HepG2 (cell line): ENCODE measurements at regions not wholly inside any gene's neighbourhood (a gene's known extent, or its start where the extent isn't known, plus 50 kb on each side); places are given as distances from the start of the nearest gene placed in this dataset.

Source experiments
- ATAC-seq: fragments of 200-7000 bp; cut with Tn5 transposase; 3 replicates; pipeline ENCODE4 v1.9.1; 2020; ENCODE audit warnings: mild to moderate bottlenecking, moderate library complexity
- BruUV-seq: library from RNA; stranded (reverse); fragments of 400-500 nt; replicated peaks from 2 replicates; lab custom pipeline; 2021; lab: Mats Ljungman, UMichigan
- CTCF ChIA-PET: fragments of 300-600 bp; formaldehyde crosslinking; extraction: SDS; loops from one replicate; lab custom pipeline; 2021; ENCODE audit warnings: low total read pairs, inconsistent platforms, low intra/inter-chr PET ratio; lab: Yijun Ruan, JAX
- POLR2A ChIA-PET: fragments of 350-600 bp; sonication (Branson Sonifier 250); formaldehyde crosslinking; loops from one replicate; lab custom pipeline; 2020; ENCODE audit warnings: antibody characterized with exemption, inconsistent platforms; lab: Yijun Ruan, JAX
- DNase-seq: peaks from one replicate; pipeline ENCODE4 v3.0.0-alpha.2; 2015; ENCODE audit warnings: low spot score
- FAIRE-seq: peaks from 3 replicates; lab custom pipeline; 2011; peaks lifted over from hg19 to GRCh38; lab: Jason Lieb, UNC
- H2AFZ ChIP-seq: one replicate; pipeline ENCODE4 v1.6.1; 2011; ENCODE audit warnings: low read length, inconsistent platforms
- H3K27ac ChIP-seq: fragments of 300-600 bp; 3 replicates; pipeline ENCODE4 v1.8.0; 2011; ENCODE audit warnings: mixed run types, mild to moderate bottlenecking, mixed read lengths, low read length, inconsistent platforms; ENCODE audit not compliant: insufficient read depth; ENCODE audit errors: extremely low read length
- H3K27me3 ChIP-seq, 2 experiments: fragments of 200-600 bp in 1 of 2; 2 replicates in 1 of 2; 3 replicates in 1 of 2; pipeline versions ENCODE4 v1.6.0 to v1.8.0; 2011; ENCODE audit warnings: low read length in 2 of 2, mild to moderate bottlenecking in 2 of 2, moderate library complexity in 2 of 2, inconsistent platforms in 1 of 2; ENCODE audit not compliant: insufficient read depth in 2 of 2, control insufficient read depth in 1 of 2
- H3K36me3 ChIP-seq, 2 experiments: fragments of 200-600 bp in 1 of 2; replicated peaks in 1 of 2; 2 replicates in 1 of 2; 3 replicates in 1 of 2; pipeline versions ENCODE4 v1.5.1 to v1.8.0; 2011; ENCODE audit warnings: low read length in 2 of 2, inconsistent platforms in 1 of 2; ENCODE audit not compliant: insufficient read depth in 2 of 2, control insufficient read depth in 1 of 2
- H3K4me1 ChIP-seq: 2 replicates; pipeline ENCODE4 v1.5.1; 2012; ENCODE audit warnings: low read length, inconsistent platforms; ENCODE audit not compliant: insufficient read depth
- H3K4me2 ChIP-seq: 2 replicates; pipeline ENCODE4 v1.6.0; 2011; ENCODE audit warnings: low read depth, low read length, inconsistent platforms
- H3K4me3 ChIP-seq, 3 experiments: fragments of 200-600 bp in 1 of 3; sonication (generic), shearing (Covaris generic) in 1 of 3; replicated peaks in 1 of 3; 2 replicates each; pipeline ENCODE4 v1.5.1; 2011 to 2016; ENCODE audit warnings: low read length in 3 of 3, inconsistent platforms in 2 of 3, low read depth in 2 of 3, mild to moderate bottlenecking in 2 of 3, control low read depth in 1 of 3, mixed read lengths in 1 of 3; ENCODE audit not compliant: insufficient read depth in 1 of 3
- H3K79me2 ChIP-seq: one replicate; pipeline ENCODE4 v1.6.1; 2011; ENCODE audit warnings: low read length, inconsistent platforms; ENCODE audit not compliant: insufficient read depth
- H3K9ac ChIP-seq: 2 replicates; pipeline ENCODE4 v1.6.0; 2011; ENCODE audit warnings: mild to moderate bottlenecking, low read depth, low read length, inconsistent platforms; ENCODE audit not compliant: insufficient read depth
- H3K9me3 ChIP-seq: 2 replicates; pipeline ENCODE4 v1.5.1; 2012; ENCODE audit warnings: mild to moderate bottlenecking, low read length
- H4K20me1 ChIP-seq: 2 replicates; pipeline ENCODE4 v1.6.0; 2011; ENCODE audit warnings: inconsistent platforms, mild to moderate bottlenecking, low read length, moderate library complexity; ENCODE audit not compliant: insufficient read depth
- BCL6 ChIP-seq: IDR thresholded peaks from 2 replicates; pipeline ENCODE4 v1.6.1; 2016; ENCODE audit warnings: missing genetic modification reagents, missing compliant biosample characterization
- SMAD3 ChIP-seq: sonication (generic); formaldehyde crosslinking; IDR thresholded peaks from 2 replicates; pipeline ENCODE4 v1.4.0; 2020; ENCODE audit warnings: missing genetic modification reagents
- ZNF75D ChIP-seq: sonication (generic); formaldehyde crosslinking; IDR thresholded peaks from 2 replicates; pipeline ENCODE4 v1.8.1; 2023; ENCODE audit warnings: missing genetic modification reagents, mild to moderate bottlenecking, borderline replicate concordance
- ZNF768 ChIP-seq: sonication (generic); formaldehyde crosslinking; IDR thresholded peaks from 2 replicates; pipeline ENCODE4 v1.4.0; 2020; ENCODE audit warnings: missing genetic modification reagents
- ZNF879 ChIP-seq: sonication (generic); formaldehyde crosslinking; IDR thresholded peaks from 2 replicates; pipeline ENCODE4 v1.8.1; 2023; ENCODE audit warnings: missing genetic modification reagents
- WGBS: methylation state at CpG from one replicate; pipeline ENCODE4 v1.1.6; 2017; ENCODE audit warnings: low lambda C conversion rate; 5-methylcytosine and 5-hydroxymethylcytosine counted together
- in situ Hi-C: cut with HindIII; loops from 2 replicates; pipeline ENCODE4 v1.10.0; 2017; ENCODE audit warnings: low pct_unique_long_range_greater_than_20kb; ENCODE audit not compliant: extremely low pct_ligation_motif_present
- intact Hi-C: fragments of 100-400 bp; cut with micrococcal nuclease; formaldehyde crosslinking; loops from one replicate; pipeline ENCODE4 v1.10.0; 2022; ENCODE audit not compliant: unreplicated experiment

- no peak overlapping the region for H3K4me3 ChIP-seq
- CTCF ChIA-PET: no interaction called here
- H3K79me2 ChIP-seq: no peaks in the 10 kb centered on the region
- DNase-seq (no peak), FAIRE-seq (no peak)
- BruUV-seq: no TSS peak
- POLR2A ChIA-PET: no interaction called here
- intact Hi-C loops: no loop called here
- no peak overlapping the region for H3K27ac ChIP-seq
- no peaks in the 10 kb centered on the region for H3K4me1 ChIP-seq
- H3K9me3 ChIP-seq: no peaks in the 10 kb centered on the region
- TF ChIP-seq ZNF768: peak; percentile 96
- no peak for TF ChIP-seq SMAD3
- TF ChIP-seq, all 625 proteins: peak for 1
- H3K9ac ChIP-seq: no peak overlapping the region
- in situ Hi-C loops: loop anchor here (10.0 to 25.0 kb wide), 2 partner anchors 137 to 581 kb away; no protein-coding TSS in a partner anchor
- no peak; the same call in 2 of the 3 replicates for ATAC-seq
- H2AFZ ChIP-seq: no peak overlapping the region
- H3K36me3 ChIP-seq: no peaks in the 10 kb centered on the region
- no peaks in the 10 kb centered on the region for H4K20me1 ChIP-seq
- no peak overlapping the region for H3K4me2 ChIP-seq
- WGBS: 20% methylated on average over 6 of the region's 14 CpGs
- no peaks in the 10 kb centered on the region for H3K27me3 ChIP-seq
Observed at GRCh38 chr7:101681170-101682007, 52.3 kb upstream of the MYL10 start.

- no peaks in the 10 kb centered on the region for H4K20me1 ChIP-seq
- BruUV-seq: no TSS peak
- H3K9ac ChIP-seq: no peak overlapping the region
- in situ Hi-C loops (loop anchor here (5.0 to 25.0 kb wide), 3 partner anchors 127 to 577 kb away; no protein-coding TSS in a partner anchor), intact Hi-C loops (no loop called here)
- no peak overlapping the region for H3K27ac ChIP-seq
- no peak overlapping the region for H3K4me2 ChIP-seq
- H3K36me3 ChIP-seq: no peaks in the 10 kb centered on the region
- no peak for FAIRE-seq
- no peak overlapping the region for H3K4me3 ChIP-seq
- POLR2A ChIA-PET: no interaction called here
- H3K4me1 ChIP-seq: peaks cover 20% of the 10 kb centered on the region
- peaks cover 0 to 14% of the 10 kb centered on the region in 2 experiments; a peak in 2 of 5 replicates for H3K27me3 ChIP-seq
- no peaks in the 10 kb centered on the region for H3K9me3 ChIP-seq
- no peaks in the 10 kb centered on the region for H3K79me2 ChIP-seq
- H2AFZ ChIP-seq: no peak overlapping the region
- DNase-seq: no peak
- CTCF ChIA-PET: no interaction called here
- ATAC-seq: no peak
- WGBS: 34% methylated on average over 2 of the region's 5 CpGs
- TF ChIP-seq ZNF75D (CRISPR knock-in tag): no peak
- no peak for TF ChIP-seq BCL6
- TF ChIP-seq ZNF879 (CRISPR knock-in tag): no peak
Observed at GRCh38 chr7:101684983-101685330, 55.9 kb upstream of the MYL10 start.
